GM21825 (cell line): ENCODE measurements at regions not wholly inside any gene's neighbourhood (a gene's known extent, or its start where the extent isn't known, plus 50 kb on each side); places are given as distances from the start of the nearest gene placed in this dataset.
"Not testable (repeated sequence)": the region's sequence is repeated elsewhere in the genome, so short reads cannot be mapped to it uniquely, and the experiment has no call there.

Source experiments
- ATAC-seq: cut with Tn5 transposase; IDR thresholded peaks from one replicate; pipeline ENCODE4 v1.9.1; 2021; ENCODE audit warnings: mild to moderate bottlenecking, moderate library complexity; ENCODE audit not compliant: unreplicated experiment

DNA sequence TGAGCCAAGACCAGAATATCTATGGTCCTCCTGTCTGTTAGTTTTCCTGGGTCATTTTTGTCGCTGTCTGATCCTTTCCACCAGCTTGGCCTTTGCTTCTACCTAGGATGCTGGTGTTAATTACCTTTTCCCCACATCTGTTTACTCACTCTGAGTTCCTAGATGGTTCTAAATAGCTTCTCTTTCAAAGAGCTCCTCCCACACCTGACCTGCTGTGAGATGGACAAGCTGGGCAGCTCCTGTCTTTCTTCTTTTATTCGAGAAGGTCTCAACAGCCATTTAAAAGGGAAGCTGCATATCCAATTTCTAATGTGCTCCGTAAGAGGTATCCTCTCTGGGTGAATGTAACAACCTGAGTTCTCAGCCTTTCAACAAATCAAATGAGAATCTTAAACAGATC, 156.2 kb downstream of the HRH4 start:
- ATAC-seq = no peak

DNA sequence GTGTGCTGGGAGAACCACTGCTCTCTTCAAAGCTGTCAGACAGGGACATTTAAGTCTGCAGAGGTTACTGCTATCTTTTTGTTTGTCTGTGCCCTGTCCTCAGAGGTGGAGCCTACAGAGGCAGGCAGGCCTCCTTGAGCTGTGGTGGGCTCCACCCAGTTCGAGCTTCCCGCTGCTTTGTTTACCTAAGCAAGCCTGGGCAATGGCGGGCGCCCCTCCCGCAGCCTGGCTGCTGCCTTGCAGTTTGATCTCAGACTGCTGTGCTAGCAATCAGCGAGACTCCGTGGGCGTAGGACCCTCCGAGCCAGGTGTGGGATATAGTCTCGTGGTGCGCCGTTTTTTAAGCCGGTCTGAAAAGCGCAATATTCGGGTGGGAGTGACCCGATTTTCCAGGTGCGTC, 164.0 kb downstream of the HRH4 start:
- not testable (repeated sequence) for ATAC-seq

DNA sequence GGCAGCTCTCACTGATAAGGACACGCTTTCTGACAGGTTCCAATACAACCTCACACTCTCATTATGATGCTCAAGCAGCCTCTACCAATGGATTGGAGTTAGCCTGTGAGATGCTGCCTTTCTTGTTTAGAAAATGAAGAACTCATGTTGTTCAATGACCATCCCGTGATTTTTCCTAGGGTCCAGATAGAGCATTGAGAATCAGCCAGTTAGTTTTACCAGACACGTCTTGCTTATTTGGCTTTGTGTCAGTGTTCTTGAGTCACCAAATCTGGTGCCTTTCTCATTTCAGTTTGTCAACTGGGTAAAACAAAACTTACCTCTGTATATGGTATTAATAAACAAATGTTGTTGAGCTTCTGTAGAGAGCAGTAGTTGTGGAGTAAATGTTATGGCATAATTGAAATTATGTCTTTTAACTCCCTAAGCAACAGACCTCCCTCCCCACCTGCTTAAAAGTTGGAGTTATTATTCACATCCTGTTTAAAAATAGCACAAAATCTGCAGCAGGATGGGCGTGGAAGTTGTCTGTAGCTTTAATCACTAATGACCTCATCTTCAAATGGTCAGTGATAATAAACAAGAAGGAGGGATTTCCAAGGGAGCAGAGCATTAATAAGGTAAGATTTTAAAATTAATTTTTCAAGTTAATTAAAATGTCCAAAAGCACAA, 167.3 kb downstream of the HRH4 start:
- no peak for ATAC-seq

DNA sequence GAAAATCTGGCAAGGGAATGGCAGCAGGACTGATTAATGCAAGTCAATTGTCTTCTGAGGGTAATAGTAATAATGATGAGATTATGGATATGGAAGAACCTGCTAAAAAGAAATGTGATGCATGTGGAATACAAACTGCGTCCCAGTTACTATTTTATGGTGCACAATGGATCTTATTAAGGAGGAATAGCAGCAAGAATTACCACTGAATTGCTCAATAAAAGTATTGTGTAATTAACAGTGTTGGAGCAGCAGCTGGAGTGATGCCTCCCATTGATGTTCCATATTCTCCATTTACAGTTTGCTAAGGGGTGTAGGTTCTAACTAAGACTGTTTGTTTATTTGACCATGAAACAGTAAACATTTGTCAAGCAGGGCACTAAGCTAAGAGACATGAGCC, 167.9 kb downstream of the HRH4 start:
- ATAC-seq = no peak

DNA sequence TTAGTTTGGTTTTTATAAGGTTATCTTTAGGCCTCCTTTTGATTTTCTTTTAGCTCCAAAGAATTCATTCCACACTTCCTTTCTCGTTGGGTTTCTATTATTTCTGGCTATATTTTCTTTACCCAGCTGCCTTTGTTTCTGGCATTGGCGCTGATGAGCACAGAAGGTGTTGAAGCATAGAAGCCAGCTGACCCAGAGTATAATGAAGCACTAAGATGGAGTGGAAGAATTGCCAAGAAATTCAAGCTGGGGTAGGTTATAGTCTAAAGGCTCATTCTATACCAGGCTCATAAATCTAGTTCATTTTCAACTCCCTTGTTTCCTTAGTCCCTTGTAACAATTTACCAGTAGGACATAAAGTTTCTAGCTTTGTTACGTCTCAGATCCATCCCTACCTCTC, 169.5 kb downstream of the HRH4 start:
- ATAC-seq = no peak

DNA sequence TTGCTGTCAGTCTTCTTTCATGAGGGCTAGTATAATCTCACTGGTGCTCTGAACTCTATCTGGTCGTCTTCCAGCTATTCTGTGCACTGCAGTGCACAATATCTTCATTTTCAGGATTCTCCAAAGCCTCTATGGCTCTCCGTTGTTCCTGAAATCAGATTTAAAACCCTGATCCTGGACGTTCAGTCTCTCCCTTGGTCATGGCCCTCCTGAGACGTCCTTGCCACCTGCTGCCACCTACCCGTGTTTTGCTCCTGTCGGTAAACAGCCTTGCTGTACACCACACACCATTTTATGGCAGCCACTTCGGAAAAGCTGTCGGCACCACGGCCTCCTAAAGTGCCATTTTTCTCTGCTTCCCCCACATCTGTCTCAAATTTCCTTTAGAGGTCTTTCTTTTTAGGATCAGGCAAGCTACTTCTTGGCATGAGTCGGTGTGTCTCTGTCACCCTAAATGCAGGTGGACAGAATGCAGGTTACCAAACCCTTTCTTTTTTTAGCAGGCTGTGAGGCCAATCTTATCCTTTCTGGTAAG, 170.0 kb downstream of the HRH4 start:
- no peak for ATAC-seq

DNA sequence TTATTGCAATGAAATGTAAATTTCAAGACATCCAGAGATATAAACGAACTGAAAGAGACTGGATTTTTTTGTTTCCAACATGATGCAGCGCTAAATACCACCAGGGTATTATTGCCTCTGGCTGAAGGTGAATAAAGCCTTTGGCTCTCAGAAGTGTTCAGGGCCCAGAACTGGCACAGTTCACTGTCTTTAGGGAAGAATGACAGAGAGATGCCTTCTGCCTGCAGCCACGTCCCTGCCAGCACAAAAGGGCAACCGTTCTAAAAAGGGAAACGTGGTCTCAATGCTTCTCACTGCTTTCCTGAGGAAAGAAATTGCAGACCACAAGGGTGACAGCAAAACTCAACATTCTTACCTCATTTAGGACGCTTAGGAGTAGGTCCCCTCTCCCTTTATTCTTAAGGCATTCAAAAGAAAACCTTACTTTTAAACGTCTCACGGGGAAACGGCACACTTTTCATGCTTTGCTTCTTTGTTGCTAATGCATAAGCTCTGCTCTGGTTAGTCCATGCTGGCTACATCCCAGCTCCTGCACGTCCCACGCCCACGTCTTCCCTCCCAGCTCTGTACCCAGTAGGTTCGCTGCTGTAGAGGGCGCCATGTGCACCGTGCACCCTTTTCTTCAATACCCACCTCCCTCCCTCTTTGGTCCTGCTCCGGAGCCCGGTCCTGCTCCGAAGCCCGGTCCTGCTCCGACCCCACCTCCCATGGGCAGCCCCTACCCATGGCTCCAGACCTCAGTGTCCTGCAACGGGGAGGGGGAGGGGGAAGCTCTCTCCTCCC, 171.0 kb downstream of the HRH4 start:
- ATAC-seq = no peak

DNA sequence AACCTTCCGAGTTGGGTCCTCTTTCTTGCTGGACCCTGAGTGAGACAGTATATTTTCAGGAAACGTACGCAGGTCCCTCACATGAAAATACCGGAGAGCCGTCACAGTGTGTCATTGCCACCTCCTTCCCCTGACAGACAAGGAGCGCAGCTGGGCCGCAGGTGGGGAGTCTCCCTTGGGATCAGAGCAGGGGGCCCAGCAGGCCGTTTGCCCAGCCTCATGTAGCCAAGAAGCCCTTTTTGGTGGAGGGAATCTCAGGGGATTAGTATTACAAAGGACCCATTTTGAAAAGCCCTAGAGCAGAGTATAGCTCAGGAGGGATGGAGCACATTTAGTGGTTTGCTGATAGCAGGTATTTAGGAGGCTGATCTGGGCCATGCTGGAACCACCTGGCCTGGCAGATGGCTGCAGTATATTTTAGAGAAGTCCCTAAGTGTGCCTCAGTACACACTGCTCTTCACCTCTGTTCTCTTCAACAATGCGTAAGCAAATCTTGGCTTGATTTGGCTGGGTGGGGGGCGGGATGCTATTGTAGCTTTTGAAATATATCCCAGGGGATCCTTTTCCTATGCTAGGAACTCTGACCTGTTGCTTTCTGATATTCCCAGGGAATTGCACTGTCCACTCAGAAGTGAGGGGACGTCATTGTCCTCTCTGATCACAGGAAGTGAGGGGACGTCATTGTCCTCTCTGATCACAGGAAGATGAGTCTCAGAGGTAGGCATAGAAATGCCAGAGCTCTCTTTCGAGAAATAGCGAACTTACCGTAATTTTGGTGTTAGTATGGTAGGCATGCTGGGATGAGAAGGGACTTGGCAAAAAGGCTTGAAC, 171.9 kb downstream of the HRH4 start:
- ATAC-seq = no peak

DNA sequence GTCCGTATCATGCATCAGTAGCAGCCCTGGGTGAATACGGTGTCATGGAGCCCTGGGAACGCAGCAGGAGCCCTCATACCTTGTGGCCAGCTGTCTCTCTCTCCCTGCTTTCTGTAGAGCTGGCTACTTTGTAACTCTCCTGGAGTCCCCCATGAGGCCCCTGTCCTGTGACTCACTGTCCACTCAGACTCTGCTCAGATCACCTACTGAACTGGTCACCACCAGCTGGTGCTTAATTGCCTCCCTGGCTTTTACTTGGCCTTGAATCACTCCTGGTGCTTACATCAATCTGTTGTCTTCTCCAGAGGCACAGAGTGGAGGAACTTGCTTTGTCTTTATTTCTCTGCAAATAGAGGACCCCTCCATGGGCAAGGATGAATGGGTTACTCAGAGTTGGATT, 172.7 kb downstream of the HRH4 start:
- ATAC-seq = no peak

DNA sequence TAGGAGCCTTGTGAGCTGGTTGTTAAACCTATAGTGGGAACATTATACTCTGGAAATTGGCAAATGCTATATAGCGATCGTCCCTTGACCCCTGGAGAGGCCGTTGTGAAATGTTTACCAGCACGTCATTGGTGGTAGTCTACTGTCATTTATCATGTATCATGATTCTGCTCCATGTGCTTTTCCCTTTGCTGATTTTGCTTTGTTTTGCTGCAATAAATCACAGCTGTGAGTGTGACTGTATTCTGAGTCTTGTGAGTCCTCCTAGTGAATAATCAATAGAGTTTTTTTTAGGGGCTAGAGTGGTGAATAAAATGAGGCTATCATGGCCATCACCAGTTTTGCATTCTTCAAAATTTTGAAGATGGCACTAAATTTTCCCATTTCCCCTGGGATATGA, 189.1 kb downstream of the HRH4 start:
- ATAC-seq = no peak

DNA sequence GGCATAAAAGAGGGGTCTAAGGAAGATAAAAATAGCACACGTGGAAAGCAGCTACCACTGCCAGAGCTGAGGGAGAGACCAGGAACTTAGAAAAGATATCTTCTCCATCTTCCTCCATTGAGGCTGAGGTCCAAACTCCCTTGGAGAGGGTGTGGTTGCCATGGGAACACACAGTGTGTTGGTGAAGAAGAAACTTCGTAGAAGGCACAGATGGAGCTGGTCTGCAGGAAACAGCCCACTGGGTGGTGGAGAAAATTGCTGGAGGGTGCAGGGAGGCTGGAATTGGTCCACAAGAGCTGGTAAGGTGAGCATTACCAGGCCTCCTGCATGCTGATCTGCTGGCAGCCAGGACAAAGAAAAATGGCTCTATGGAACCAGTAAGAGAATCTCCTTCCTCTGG, 191.0 kb downstream of the HRH4 start:
- no peak for ATAC-seq

DNA sequence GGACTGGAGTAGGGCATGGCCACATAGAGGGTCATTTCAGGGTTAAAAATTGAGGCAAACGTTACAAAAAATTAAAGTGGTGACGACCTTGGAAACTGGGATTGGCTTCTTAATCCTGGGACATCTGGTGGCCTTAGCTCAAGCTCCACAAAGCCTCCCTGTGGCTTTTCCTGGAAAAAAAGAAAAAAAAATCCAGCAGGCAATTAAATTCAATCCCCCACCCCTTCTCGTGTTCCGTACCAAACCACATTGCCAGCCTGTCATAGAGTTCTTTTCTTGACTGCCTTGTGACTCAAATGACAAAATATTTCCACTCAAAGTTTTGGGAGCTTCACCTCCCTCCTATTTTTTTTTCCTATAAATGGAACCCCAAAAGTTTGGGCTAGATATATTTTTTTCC, 195.6 kb downstream of the HRH4 start:
- ATAC-seq = no peak

DNA sequence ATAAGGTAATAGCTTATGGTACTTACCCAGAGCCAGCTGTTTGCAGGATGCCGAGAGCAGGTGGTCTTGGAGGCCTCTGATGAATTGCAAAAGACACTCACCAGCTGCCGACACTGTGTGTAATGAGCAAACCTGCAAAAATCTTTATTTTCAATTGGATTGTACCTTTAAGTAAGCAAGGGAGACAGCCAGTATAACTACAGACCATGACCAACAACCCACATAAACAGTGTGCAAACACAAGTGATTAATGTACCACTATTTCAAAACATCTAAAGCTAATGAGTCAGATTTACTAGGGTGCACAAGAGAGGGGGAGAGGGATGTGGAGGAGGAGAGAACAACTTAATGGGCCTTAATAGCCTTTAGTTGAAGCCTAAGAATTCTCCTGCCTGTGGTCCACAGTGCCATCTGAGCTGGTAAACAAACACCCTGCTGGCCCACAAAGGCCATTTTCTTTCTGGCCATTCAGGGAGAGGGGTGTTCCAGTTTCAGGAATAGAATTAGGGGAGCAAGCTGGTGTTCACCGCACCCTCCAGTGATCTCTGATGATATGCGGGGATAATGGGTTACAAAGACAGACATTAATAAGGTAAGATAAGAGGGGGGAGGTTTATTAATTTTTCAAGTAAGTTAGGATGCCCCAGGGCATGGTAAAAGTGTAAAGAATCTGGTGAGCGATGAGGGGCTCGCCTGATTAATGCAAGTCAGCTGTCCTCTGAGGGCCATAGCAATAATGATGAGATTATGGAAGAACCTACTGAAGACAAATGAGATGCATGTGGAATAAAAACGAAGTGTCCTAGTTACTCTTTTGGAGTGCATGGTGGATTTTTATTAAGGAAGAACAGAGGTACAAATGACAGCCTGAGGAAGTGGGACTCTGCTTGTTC, 196.4 kb downstream of the HRH4 start:
- no peak for ATAC-seq

DNA sequence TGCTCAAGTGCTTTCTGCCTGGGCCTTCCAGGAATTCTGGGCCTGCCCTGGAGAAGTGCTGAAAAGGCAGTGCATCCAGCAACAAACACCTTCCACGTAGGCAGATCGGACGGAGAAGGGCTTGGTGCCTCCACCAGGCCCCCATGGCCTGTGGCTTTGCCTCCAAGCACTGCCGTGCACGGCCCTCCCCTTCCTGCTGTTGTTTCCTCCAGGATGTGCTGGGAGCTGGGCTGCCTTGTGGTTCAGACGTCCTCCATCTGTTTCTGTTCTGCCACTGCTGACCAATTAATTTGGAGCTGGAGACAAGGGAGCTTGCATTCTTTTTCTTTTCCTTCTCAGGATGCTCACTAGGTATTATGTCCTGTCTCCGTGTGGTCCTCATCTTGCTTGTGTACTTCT, 197.0 kb downstream of the HRH4 start:
- ATAC-seq = no peak

DNA sequence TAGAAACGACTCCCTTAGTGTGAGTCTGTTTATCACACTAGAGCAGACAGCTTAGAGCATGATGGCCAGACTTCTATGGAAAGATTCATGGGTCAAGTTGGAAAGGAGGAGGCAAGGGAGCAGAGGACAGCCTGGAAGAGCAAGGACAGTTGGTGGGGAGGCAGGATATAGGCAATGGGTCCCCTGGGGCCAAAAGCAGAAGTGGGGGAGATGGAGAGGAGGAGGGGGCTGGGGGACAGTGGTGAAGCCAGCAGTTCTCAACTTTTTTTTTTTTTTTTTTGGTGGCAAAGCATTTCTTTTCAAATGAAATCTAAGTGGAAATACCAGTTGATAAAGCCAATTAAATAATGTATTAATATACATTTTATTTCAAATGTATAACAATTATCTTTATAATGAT, 197.9 kb downstream of the HRH4 start:
- no peak for ATAC-seq

DNA sequence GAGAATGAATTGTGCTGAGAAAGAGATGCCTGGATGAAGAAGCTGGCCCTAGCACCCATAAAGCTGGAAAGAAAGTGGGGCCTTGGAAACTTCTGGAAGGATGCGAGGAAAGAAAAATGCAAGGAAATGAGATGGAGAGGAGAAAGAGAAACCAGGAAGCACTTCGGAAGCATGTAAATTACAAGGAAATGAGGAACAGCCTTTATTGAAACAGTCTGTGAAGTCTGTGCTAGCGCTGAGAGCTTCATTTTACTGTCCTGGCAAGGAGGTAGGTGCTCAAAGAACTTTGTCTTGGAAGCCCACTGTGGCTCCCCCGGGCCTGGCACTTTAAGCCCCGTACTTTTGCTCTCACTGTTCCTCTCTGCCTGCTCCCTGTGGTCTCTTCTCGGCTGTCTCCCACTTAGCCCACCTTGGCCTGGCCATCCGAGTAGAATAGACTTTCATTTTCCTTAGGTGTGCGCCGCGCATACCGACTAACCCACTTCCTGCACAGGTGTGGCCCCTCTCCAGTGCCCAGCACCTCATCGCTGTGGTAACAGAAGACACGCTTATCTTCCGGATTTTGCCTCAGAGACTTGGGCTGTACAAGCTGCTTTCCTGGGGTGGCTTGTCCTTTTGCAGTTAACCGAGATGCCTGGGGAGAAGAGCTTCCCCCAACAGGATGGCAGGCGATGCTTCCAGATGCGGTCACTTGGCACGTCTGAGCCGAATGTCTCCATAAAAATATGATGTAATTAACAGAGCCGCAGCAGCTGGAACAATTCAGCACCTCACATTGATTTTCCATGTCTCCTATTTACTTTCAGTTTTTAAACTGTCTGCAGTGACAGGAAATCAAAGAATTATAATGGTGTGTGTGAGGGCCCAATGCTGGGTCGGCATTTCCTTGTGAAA, 199.6 kb downstream of the HRH4 start:
- peak; percentile 81 for ATAC-seq

DNA sequence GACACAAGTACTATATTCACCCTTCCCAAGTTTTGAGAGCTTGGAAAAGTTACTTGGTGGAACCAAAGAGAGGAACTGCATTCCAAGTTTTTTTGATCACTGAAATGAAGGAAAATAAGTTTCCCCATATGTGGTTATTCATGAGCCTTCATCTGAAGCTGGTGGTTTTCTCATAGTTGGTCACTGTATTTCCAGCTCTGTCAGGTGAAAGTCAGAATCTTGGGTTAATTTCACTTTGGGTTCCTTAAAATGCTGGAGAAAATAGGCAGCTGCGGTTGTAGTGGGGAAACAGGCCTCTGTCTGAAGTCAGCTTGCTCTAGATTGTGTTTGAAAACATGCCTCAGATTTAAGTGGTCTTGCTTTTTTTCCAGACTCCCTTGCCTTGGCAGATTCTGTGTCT, 200.5 kb downstream of the HRH4 start:
- no peak for ATAC-seq

DNA sequence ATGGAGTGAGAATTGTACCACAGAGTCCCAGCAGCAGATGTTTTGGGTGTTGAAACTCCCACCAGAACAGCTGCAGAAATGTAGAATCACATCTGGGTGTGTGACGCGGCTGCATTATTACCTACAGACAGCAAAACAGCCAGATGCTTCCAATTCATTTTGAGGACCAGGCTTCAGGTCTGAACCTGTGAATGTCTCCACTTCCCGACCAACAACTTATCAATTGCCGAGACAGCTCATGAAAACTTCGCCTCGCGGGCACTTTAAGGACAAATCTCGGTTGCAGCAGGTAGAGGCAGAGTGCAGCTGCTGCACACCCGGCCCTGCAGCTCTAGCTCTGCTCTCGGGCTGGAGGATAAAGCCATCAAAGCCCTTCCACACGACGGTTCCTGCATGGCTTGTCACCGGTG, 202.0 kb downstream of the HRH4 start:
- no peak for ATAC-seq

DNA sequence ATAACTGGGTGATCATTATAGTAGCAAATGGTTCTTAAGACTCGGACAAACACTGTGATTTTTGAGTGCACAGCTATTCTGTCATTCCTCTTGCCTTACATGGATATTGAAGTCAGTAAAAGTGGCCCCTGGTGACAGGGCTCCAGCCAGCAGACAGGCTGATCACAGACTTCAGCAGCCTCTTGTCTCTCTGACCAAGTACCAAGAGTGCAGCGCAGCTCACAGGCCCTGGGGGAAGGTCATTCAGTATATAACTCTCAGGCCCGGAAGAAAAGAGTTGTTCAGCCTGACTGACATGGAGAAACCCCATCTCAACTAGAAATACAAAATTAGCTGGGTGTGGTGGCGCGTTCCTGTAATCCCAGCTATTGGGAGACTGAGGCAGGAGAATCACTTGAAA, 202.6 kb downstream of the HRH4 start:
- ATAC-seq = no peak

DNA sequence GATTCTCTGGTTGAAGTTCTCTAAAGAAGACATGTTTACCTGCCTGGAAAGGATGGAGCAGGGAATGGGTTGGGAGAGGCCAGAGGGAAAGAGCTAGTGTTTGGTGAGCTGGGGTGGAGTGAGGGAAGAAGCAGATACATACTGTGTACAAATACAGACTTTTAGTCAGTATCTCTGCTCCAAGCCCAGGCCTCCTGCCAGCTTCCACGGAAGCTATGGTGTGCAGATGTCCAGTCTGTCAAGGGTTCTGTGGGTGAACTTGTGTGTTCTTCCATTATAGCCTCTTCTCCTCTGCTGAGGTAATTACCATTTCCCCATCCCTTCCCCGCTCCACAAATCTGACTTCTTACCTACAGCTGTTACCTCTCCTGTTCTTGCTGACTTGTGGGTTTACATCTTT, 208.6 kb downstream of the HRH4 start:
- no peak for ATAC-seq
